GM18517 (cell line): ENCODE measurements at regions not wholly inside any gene's neighbourhood (a gene's known extent, or its start where the extent isn't known, plus 50 kb on each side); places are given as distances from the start of the nearest gene placed in this dataset.
"Not testable (repeated sequence)": the region's sequence is repeated elsewhere in the genome, so short reads cannot be mapped to it uniquely, and the experiment has no call there.

Experiments
- ATAC-seq: cut with Tn5 transposase; IDR thresholded peaks from one replicate; pipeline ENCODE4 v1.9.1; 2021; ENCODE audit warnings: mild to moderate bottlenecking, moderate library complexity; ENCODE audit not compliant: unreplicated experiment

DNA sequence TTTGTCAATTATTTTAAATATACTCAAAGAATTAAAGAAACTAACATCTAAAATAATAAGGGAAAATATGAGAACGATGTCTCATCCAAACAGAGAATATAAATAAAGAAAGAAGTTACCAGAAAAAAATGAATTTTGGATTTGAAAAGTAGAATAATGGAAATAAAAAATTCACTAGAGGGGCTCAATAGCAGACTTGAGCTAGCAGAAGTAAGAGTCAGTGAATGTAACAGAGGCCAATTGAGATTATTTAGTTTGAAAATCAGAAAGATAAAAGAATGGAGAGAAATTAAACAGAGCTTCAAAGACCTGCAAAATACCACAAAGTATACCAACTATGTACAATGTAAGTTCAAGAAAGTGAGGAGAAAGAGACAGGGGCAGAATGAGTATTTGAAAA is 333.6 kb downstream of the GPD2 start:
- no peak for ATAC-seq

DNA sequence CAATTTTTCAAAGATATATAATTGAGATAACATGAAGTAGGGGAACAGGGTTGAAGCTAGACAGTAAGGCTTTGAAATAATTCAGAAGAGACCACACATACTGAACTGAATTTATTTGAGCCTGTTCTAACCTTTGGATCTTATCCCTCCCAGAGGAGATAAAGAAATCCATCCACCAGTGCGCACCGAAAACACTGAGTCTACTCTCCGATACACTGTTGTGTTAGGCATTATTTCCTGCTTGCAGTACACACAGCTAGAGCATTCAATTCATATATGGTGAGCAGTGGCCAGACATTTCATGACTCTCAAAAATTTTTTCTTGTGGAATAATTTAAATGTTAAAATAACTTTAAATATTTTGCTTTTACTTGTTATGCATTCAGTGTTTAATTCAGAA is 342.7 kb downstream of the GPD2 start:
- ATAC-seq, result no peak

DNA sequence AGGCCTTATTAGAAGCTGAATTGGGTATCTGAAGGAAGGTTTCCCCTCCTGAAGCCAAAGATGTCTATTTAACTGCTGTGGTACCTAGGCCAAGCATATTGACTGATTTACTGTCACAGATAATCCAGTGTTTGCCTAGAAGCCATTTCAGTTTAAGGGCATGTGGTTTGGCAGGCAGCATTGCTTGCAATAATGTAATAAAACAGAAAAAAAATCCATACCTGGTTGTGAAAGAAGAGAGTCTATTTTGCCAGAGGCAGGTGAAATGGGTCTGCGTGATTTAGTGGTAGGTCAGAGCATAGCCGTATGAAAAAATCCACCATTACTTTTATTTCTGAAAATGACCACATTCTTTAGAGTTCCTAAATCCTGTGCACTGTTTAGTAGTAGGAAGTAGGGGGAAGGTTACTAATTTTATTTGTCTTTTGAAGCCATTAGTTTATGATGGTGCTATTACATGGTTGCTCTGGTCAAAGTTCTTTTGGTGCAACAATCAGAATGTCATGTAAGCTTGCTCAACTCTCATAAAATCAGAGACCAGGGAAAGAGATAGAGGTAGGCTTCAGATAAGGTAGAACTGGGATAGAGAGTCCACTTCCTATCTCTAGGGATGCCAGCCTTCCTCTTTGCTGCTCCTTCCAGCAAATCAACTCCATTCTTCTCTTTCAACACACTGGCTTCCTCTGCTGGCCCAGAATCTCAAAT is 343.4 kb downstream of the GPD2 start:
- no peak for ATAC-seq

DNA sequence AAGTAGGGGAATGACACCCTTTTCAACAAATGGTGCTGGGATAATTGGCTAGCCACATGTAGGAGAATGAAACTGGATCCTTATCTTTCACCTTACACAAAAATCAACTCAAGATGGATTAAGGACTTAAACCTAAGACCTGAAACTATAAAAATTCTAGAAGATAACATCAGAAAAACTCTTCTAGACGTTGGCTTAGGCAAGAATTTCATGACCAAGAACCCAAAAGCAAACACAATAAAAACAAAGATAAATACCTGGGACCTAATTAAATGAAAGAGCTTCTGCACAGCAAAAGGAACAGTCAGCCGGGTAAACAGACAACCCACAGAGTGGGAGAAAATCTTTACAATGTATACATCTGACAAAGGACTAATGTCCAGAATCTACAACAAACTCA is 345.5 kb downstream of the GPD2 start:
- not testable (repeated sequence) for ATAC-seq

DNA sequence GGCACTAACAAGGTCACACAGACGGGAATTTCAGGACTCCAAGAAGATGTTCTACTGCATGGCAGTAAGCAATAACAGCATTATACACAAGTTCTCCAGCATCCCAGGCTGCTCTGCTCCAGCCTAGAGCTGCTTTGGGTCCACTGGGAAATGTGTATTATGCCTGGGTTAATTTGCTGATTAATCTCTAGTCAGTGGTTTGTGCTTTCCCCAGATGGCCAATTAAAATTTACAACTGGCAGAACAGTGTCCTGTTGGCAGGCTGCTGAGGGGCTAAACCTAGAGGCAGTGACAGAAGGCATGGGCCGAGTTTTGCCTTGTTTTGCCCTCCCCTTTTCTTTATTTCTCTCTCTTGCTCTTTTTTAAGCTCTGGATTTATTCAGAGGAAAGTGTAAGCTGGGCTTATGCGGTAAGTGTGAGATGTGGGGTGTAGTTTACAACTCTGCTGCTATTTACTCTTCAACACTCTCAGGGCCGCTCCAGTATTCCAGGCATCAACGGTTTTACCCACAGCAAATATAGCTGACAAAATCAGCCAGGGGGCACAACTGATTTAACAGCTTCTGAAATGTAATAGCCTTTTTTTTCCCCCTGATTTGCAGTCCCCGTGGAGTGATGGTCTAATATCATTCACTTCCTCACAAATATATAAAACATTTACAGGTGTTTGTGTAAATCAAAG is 348.0 kb downstream of the GPD2 start:
- no peak for ATAC-seq

DNA sequence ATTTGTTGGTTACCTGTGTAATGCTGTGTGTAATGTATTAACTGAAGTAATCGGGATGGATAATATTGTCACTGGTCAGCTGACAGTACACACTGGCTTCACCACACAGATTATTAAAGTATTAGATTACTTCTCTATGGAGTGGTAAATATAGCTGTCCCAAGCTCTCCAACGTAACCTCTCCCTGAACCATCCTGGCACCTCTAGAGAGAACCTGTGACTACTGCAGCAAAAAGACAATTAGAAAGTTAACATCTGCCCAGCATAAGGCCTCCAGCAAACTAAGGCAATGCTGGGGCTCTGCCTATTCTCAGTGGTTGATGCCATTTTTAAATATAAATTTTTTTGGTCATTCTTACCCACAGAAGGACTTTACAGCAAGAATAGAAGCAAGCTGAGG is 351.3 kb downstream of the GPD2 start:
- no peak for ATAC-seq

DNA sequence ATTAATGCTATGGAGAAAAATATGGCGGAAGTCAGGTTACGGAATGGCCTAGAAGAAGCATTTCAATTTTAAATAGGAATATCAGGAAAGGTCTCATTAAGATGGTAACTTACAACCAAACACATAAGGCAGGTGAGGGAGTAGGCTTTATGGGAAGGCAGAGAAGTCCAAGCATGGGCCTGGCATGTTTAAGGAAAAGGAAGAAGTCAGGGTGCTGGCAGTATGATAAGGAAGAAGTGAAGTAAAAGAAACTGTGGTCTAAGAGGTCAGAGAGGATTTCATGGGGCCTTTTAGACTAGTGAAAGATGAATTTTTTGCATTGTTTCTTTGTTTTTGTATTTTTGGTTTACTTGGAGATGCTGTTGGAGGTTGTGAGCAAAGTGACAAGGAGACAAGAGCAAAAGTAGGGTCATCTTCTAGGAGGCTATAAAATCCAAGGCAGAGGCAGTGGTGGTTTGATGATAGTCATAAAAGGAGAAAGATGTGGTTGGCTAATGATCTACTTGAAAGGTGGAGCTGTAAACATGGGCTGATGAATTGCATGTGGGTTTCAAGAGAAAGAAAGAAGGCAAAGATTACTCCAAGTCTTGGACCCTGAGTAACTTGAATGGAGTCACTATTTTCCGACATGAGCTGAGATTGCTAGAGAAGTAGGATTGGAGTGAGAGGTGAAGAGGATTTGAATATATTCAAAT is 354.3 kb downstream of the GPD2 start:
- no peak for ATAC-seq

DNA sequence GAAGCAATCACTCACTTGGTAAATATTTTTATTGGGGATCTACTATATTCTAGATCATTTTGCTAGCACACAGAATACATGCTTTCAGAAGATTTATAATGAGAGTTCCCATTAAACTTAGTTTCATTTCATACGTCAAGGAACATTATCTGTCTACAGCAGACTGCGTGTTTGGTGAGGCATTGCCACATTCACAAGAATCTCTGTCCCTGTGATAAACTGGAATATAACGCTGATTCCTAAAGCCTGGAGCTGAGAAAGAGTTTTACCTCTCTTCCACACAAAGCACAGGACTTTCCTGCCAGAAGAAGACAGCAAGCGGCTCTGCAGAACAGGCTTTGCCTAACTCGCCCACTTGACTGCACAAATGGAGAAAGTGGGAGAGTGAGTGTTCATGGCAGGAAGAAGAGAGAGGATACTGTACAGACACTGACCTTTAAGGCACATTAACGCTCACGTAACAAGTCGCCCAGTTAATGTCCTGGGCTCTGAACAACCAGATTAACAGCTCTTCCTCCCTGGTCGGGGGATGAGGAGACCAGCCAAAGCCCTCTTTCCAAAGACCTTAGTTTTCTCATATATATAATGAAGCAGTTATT is 356.2 kb downstream of the GPD2 start:
- no peak for ATAC-seq

DNA sequence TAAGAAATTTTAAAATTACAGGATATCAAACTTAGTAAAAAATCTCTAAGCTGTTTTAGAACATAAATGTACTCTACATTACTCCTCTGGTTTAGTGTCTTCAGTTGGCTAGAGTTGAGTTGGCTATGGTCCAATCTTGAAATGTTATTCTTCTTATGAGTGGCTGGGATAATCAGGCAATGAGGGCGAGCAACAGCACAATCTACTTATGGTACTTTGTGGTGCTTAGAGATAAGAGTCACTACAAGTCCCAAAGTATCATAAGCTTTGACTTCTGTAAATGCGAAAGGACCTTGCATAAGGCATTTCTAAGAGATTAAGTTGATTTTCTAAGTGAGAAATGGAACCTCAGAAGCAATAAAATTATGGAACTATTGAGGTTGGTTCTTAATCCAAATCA is 361.7 kb downstream of the GPD2 start:
- ATAC-seq, result no peak

DNA sequence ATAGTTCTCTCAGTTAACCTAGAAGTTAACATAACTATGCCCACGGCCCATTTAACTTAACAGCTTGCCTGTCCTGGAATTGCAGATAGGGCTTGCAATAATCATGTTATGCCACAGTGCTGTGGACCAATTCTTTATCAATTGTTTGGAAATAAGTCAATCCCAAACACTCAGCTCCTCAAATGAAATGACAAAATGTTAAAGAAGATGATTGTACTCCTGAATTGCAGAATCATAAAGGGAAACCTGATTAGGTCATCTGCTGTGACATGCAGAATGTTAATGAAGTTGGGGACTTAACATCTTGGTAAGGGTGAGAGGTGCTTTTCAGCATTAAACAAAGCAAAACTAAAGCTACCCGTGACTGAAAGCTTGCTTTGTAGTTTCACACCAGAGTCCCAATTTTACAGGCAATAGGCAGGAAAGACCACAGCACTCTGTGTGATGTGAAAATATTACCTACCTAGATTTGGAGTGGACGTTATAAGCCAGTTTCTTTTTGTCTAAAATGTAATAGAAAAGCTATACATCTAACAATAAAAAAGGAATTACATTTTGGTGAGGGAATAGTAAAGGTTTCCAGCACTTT is 364.0 kb downstream of the GPD2 start:
- no peak for ATAC-seq

DNA sequence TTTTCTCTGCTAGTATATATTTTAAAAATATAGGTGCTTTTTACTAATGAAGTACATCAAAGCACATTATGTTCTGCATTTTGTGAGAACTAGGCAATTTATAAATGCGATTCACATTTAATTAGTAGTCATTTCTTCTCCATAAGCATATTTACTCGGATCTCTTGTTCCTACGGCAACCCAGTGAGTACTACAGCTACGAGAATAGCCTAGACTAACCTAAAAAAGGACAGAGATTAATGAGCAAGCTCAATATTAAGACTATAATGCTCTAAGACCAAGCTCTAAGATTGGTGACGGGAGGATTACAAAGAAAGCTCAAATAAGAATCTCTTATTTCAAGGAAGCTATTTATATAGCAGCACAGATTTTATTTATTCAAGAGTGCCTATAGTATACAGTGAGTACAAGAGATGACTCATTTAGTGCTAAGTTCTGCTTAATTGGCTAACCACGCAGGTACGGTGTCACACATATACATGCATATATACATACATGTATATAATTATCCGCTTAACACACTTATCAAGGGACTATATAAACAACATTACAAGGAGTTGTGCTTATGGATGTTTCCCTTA is 364.7 kb downstream of the GPD2 start:
- no peak for ATAC-seq

DNA sequence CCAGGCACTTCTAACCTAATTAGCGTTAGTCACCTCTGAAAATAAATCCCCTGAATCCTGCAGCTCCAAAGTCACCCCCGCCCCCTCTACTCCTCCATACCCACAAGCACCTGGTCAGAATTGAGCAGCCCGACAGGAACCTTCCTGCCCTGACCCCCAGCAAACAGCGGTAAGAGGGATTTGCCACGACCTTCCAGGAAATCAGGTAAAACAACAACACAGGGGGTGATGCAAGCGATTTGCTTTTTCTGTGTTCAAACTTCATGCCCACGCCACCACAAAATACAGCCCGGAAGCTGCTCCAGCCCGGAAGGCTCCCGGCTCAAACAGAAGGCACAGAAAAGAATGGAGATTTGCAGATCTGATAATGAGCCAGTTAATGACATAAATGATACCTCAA is 367.1 kb downstream of the GPD2 start:
- no peak for ATAC-seq

DNA sequence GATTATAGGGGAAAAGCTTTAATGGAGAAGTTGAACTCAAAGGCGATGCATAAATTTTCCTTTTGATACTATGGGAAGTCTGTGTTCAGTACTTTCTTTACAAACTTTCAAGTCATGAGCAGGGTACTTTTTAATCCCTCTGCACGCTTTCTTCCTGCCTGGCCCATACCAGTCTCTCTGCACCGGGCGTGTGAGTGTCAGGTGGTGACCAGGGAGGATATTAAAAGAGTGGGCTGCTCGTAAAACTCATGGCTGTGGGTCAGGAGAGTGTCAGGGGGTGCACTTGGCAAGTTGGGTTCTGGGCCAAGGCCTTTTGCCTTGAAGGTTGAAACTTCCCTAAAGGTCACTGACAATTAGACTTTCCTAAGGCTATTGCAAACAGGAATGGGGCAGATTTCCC is 367.8 kb downstream of the GPD2 start:
- no peak for ATAC-seq

DNA sequence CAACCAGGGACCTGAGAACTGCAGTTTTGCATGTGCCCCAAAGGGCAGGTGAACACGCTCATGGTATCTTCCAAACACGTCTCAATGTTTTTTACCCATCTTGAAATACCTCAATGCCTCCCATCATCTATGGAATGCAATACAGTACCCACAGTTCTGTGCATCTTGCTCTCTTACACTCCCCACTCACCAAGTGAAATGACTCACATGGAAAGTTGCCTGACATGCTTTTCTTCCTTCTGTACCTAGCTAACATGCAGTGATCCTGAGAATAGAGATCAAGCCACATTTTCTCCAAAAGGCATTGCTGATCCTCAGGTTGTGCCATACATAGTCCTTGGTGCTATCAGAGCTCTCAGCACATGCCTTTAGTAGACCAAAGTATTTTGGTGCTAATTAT is 373.9 kb downstream of the GPD2 start:
- no peak for ATAC-seq

DNA sequence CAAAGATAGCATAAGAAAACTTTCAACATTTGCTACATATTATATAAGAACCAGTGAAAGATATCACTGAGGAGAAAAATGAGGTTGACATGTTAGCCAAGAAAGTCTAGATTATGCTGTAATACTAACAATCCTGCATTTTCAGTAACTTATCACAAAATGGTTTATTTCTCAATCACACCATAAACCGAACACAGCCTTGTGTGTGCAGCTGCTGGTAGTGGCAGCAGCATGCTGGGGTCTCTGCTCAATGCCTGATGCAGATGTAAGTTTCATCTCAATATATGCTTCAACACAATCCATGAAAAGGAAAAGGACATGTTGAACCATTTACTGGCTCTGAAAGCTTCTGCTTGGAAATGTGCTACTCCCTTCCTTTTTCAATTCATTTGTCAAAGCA is 376.3 kb downstream of the GPD2 start:
- ATAC-seq, result no peak

DNA sequence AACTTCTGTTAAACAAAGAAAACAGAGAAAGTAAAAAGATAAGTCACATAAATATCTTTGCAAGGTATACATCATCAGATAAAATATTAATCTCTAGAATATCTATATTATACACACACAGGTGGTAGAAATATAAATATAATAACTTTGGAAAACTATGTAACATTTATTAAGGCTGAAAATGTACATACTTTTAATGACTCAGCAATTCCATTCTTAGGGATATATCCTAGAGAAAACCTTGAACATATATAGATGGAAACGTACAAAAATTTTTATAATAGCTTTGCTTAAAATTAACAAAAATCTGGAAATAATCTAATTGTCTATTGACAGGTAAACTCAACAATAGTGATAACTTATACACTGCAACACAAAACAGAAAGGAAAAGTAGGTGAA is 381.3 kb downstream of the GPD2 start:
- no peak for ATAC-seq

DNA sequence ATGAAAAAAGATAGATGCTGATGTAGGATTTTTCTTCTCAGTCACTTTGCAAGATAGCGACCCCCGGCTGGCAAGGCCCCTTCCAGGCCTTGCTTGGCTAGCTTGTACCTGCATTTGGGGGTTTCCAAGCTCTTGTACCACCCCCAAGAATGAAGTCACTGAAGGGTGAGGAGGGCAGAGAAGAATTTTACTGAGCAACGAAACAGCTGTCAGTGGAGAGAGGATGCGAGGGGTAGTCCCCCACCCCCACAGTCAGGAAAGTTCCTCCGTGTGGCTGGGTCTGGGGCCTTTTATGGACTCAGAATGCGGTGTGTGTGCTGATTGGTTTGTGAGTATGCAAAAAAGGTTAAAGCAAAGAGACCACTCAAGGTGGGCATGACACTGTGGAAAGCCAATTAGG is 382.0 kb downstream of the GPD2 start:
- no peak for ATAC-seq

DNA sequence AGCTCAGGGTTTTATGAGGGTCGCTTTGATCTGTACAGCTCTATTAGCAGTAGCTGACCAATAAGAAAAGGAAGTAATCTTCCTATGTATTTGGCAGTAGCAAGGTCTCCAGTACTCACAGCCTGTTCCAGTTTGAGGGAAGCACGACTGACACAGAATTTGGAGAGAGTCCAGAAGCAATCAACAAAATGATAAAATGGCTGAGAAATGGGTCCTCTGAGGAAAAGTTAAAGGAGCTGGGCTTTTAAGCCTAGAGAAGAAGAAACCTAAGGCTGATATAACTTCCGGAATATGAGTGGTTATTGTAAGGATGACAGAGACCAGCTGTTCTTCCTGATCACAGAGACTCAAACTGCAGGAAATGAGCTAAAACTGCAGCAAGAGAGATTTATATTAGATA is 382.8 kb downstream of the GPD2 start:
- no peak for ATAC-seq

DNA sequence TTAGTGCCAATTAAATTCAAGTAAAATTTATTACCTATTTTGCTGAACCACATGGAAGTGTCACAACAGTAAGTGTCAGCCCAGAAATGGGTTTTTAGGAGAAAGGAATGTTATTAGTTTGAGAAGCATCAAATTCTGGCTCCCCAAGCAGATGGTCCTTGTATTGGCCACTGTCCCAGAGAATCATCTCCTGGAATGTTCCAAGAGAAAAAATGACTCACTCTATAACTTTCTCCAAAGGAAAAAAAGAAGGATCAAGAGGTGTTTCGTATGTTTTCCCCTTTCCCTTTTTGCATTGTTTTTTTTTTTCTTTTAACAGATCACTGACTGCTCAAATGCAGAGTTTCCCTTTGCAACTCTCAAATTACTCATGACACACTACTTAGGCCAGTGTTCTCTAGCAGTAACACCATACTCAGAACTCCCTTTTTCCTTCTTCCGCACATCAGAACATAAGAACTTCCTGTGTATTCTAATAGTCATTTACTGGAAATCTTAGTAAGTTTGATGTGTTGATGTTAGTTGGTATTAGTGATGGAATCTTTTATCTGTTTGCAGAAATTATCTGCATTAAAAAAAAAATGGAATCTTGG is 390.3 kb downstream of the GPD2 start:
- no peak for ATAC-seq

DNA sequence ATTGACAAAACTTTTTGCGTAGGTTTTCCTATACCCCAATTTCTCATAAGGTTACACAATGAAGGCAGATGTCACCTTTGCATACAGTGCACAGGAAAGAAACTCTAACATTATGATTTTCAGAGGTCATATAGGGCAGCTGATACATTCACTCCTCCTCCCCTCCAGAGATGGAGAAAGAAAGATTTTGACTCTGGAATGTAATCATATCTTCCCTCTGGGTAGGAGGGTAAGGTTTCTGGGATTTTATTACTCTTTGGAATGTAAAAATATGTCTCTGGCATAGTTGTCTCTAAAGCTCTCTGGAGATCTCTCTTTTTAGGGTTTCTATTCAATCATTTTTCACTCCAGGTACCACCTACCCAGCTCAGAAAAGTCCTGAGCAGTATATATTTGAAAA is 398.3 kb downstream of the GPD2 start:
- no peak for ATAC-seq
